Activated T-cell treated with anti-CD3 and anti-CD28 coated beads for 1 hour (primary cell): ENCODE measurements at regions not wholly inside any gene's neighbourhood (a gene's known extent, or its start where the extent isn't known, plus 50 kb on each side); places are given as distances from the start of the nearest gene placed in this dataset.
"Not testable (repeated sequence)": the region's sequence is repeated elsewhere in the genome, so short reads cannot be mapped to it uniquely, and the experiment has no call there.

ENCODE experiments used
- DNase-seq: peaks from one replicate; pipeline ENCODE4 v3.0.0-alpha.2; 2020; ENCODE audit warnings: low read depth

- DNase-seq, result no peak
Observed at GRCh38 chr1:4120557-4121292, 220.7 kb upstream of the C1orf174 start.

GRCh38 chr1:4121293-4121684 lies 221.2 kb upstream of the C1orf174 start:
- DNase-seq, result no peak

GRCh38 chr1:4121834-4122512 lies 221.9 kb upstream of the C1orf174 start:
- no peak for DNase-seq

- DNase-seq, result no peak
Observed at GRCh38 chr1:4122513-4123160, 222.6 kb upstream of the C1orf174 start.

GRCh38 chr1:4124631-4125145 lies 224.6 kb upstream of the C1orf174 start:
- no peak for DNase-seq

- DNase-seq, result no peak
Observed at GRCh38 chr1:4126251-4126650, 226.2 kb upstream of the C1orf174 start.

GRCh38 chr1:4126731-4127591 lies 226.9 kb upstream of the C1orf174 start:
- DNase-seq, result no peak

- DNase-seq, result no peak
Observed at GRCh38 chr1:4127592-4128140, 227.6 kb upstream of the C1orf174 start.

- no peak for DNase-seq
Observed at GRCh38 chr1:4128616-4129015, 228.5 kb upstream of the C1orf174 start.

GRCh38 chr1:4129693-4130092 lies 229.6 kb upstream of the C1orf174 start:
- DNase-seq, result no peak

- no peak for DNase-seq
Observed at GRCh38 chr1:4130096-4130495, 230.0 kb upstream of the C1orf174 start.

- DNase-seq, result no peak
Observed at GRCh38 chr1:4131734-4132133, 231.7 kb upstream of the C1orf174 start.

- DNase-seq, result no peak
Observed at GRCh38 chr1:4132352-4133296, 232.6 kb upstream of the C1orf174 start.

- DNase-seq, result no peak
Observed at GRCh38 chr1:4133297-4133938, 233.3 kb upstream of the C1orf174 start.

- DNase-seq, result no peak
Observed at GRCh38 chr1:4133939-4134321, 233.9 kb upstream of the C1orf174 start.

- not testable (repeated sequence) for DNase-seq
Observed at GRCh38 chr1:4135853-4136252, 235.8 kb upstream of the C1orf174 start.

GRCh38 chr1:4137621-4138415 lies 237.7 kb upstream of the C1orf174 start:
- no peak for DNase-seq

GRCh38 chr1:4139646-4140045 lies 239.6 kb upstream of the C1orf174 start:
- DNase-seq, result no peak

GRCh38 chr1:4140241-4140640 lies 240.2 kb upstream of the C1orf174 start:
- DNase-seq, result no peak
